Ovary (tissue), 7 donors: ENCODE measurements at regions not wholly inside any gene's neighbourhood (a gene's known extent, or its start where the extent isn't known, plus 50 kb on each side); places are given as distances from the start of the nearest gene placed in this dataset.
"Not testable (repeated sequence)": the region's sequence is repeated elsewhere in the genome, so short reads cannot be mapped to it uniquely, and the experiment has no call there.

Source experiments
- DNase-seq, 5 donors: peaks; one replicate each; pipeline ENCODE4 v3.0.0-alpha.2; 2019 to 2020
- H3K27ac ChIP-seq, 2 donors: fragments of 200-600 bp; one replicate each; pipeline versions ENCODE4 v1.5.1 to v1.8.0; 2019 to 2022
- H3K27me3 ChIP-seq: fragments of 200-600 bp; one replicate; pipeline ENCODE4 v1.8.0; 2022
- H3K36me3 ChIP-seq: fragments of 200-600 bp; sonication (generic); one replicate; pipeline ENCODE4 v1.5.1; 2019
- H3K4me1 ChIP-seq: one replicate; pipeline ENCODE4 v1.8.1; 2013; ENCODE audit warnings: mild to moderate bottlenecking, moderate library complexity; ENCODE audit not compliant: insufficient read depth
- H3K4me3 ChIP-seq: fragments of 200-600 bp; sonication (generic); one replicate; pipeline ENCODE4 v1.5.1; 2017
- H3K9me3 ChIP-seq, 2 donors: fragments of 200-600 bp in 1 of 2; sonication (generic) in 1 of 2; one replicate each; pipeline versions ENCODE4 v1.5.1 to v1.8.1; 2013 to 2019; ENCODE audit warnings: mild to moderate bottlenecking in 1 of 2, moderate library complexity in 1 of 2
- EP300 ChIP-seq: sonication (generic); formaldehyde crosslinking; IDR thresholded peaks from one replicate; pipeline ENCODE4 v1.6.1; 2017; ENCODE audit warnings: antibody characterized with exemption
- POLR2A ChIP-seq: fragments of 450-650 bp; IDR thresholded peaks from one replicate; pipeline ENCODE4 v1.6.1; 2017; ENCODE audit warnings: antibody characterized with exemption, mild to moderate bottlenecking, moderate library complexity
- WGBS, 3 donors: extraction: QIAGEN DNeasy Blood & Tissue Kit in 1 of 3; methylation state at CpG; one replicate each; pipeline versions ENCODE4 v1.1.5 to v1.1.7; 2013 to 2017; 5-methylcytosine and 5-hydroxymethylcytosine counted together
- intact Hi-C, 4 donors: fragments of 100-400 bp; cut with DNase I; formaldehyde crosslinking; loops; one replicate each; pipeline versions ENCODE4 v1.11.0 to v1.15.1; 2022 to 2023
- TF ChIP-seq, protein P1 (sequence below), 3 donors: fragments of 450-650 bp in 2 of 3; fragments of 200-600 bp in 1 of 3; IDR thresholded peaks; one replicate each; pipeline versions ENCODE4 v1.5.1 to v1.8.0; 2016 to 2022; ENCODE audit warnings: antibody characterized with exemption in 3 of 3, mild to moderate bottlenecking in 1 of 3
- donor health status: DM: no; HTN: no; CAD: no; lungs with moderate emphysema.
- donor health status: DM: no; HTN: no; CAD: no.
- donor health status: Bipolar disorder and iron deficiency.
- donor health status: DM: no; HTN: no; CAD: no.
- donor health status: DM: yes; HTN: yes; CAD: no.

DNA sequence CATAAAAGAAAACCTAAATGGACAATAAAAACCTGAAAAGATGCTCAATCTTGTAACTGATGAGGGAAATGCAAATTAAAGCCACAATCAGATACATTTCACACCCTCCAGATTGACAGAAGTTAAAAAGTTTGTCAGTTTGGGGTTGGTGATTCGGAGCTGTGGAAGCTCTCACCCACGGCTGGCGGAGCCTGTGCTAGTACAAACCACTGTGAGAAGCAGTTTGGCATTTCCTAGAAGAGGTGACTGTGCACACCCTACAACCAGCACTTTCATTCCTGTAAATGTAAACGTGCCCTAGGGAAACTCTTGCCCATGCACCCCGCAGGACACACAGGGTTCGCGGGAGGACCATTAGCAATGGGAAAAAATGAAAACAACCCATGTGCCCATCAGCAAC, 114.1 kb downstream of the BMS1 start:
- TF ChIP-seq, protein P1, sequence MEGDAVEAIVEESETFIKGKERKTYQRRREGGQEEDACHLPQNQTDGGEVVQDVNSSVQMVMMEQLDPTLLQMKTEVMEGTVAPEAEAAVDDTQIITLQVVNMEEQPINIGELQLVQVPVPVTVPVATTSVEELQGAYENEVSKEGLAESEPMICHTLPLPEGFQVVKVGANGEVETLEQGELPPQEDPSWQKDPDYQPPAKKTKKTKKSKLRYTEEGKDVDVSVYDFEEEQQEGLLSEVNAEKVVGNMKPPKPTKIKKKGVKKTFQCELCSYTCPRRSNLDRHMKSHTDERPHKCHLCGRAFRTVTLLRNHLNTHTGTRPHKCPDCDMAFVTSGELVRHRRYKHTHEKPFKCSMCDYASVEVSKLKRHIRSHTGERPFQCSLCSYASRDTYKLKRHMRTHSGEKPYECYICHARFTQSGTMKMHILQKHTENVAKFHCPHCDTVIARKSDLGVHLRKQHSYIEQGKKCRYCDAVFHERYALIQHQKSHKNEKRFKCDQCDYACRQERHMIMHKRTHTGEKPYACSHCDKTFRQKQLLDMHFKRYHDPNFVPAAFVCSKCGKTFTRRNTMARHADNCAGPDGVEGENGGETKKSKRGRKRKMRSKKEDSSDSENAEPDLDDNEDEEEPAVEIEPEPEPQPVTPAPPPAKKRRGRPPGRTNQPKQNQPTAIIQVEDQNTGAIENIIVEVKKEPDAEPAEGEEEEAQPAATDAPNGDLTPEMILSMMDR (IDR thresholded peaks at IDR 0.05) = no peak
- TF ChIP-seq POLR2A = no peak
- TF ChIP-seq EP300 = no peak
- Histone ChIP-seq H3K36me3 (no peaks in the 10 kb centered on the region), H3K27me3 (no peaks in the 10 kb centered on the region), H3K27ac (no peak overlapping the region), H3K4me1 (no peaks in the 10 kb centered on the region), H3K4me3 (no peak overlapping the region), H3K9me3 (peaks cover 0 to 9% of the 10 kb centered on the region in 2 donors)
- WGBS, 3 donors = 42 to 63% (median 63%) methylated on average over 7 of the region's 7 CpGs
- no peak for DNase-seq
- intact Hi-C loops = no loop called here

DNA sequence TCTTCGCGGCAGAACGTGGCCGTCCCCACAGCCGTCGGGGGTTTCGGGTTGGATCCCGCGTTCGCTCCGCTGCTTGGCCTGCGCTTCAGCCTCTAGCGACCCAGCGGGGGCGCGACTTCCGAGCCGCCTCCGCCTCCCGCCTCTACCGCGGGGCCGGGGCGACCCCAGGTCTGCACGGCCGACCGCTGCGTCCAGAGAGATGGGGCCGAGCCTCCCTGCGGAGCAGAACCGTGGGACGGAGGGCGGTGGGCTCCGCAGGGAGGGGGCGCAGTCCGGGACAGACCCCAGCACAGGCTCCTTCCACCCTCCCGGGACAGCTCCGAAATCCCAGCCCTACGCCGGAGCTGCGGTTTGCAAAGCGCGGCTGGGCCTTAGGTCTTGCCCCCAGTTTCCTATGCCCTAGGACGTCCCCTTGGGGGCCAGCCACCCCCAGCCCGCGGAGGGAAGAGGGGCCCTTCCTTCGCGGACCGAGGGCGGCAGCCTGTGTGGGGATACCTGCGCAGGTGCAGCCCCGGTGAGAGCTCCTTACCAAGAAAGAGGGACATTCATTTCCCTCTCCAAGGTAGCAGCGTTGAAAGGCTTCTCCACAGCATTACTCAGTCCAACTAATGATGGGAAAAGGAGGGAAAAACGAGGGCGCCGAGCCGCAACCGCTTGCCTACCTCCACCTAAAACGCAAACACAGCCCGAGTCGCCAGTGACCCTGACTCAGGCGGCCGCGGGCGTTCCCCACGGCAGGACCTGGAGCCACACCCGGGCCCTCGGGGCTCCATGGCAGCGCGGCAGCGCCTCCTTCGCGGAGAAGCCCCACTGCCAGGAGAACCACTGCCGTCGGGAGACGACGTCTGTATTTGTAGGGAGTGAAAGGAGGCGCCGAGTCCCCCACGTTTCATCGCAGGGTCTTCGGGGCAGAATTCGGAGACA, 115.7 kb downstream of the BMS1 start:
- H3K4me3 ChIP-seq = no peak overlapping the region
- intact Hi-C loops = no loop called here

DNA sequence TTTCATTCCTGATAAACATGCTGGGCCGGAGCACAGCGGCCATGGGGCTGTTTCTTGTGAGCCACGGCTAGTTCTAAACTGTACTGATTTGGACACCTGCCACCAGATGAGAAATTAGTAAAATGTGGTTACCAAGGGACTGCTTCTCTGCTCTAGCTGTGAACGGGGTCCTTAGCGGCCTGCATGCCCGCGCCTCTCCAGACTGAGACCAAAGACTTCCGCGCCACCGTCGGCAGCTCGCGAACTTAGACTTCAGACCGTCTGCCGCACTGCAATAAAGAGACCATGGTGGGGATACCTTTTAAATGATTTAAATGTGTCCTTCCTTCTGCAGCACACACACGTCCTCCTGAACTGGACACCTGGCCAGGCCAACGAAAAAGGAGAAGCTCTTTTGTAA, 116.4 kb downstream of the BMS1 start:
- 88 to 93% (median 89%) methylated on average over 17 of the region's 17 CpGs for WGBS, 3 donors
- intact Hi-C loops = no loop called here
- no peak for TF ChIP-seq EP300
- no peak for TF ChIP-seq POLR2A
- TF ChIP-seq, protein P1 (IDR thresholded peaks at IDR 0.05) = no peak
- no peaks in the 10 kb centered on the region for H3K36me3 ChIP-seq
- no peak overlapping the region for H3K27ac ChIP-seq
- H3K4me3 ChIP-seq = no peak overlapping the region
- peaks cover 0 to 9% of the 10 kb centered on the region in 2 donors for H3K9me3 ChIP-seq
- no peaks in the 10 kb centered on the region for H3K27me3 ChIP-seq
- no peak for DNase-seq
- H3K4me1 ChIP-seq = no peaks in the 10 kb centered on the region

More for the DNA sequence above, 115.7 kb downstream of the BMS1 start:
- DNase-seq = no peak
- Histone ChIP-seq H3K9me3 (peaks cover 0 to 9% of the 10 kb centered on the region in 2 donors), H3K4me1 (no peaks in the 10 kb centered on the region), H3K27ac (no peak overlapping the region), H3K36me3 (no peaks in the 10 kb centered on the region), H3K27me3 (no peaks in the 10 kb centered on the region)
- TF ChIP-seq, protein P1 (IDR thresholded peaks at IDR 0.05) = no peak
- TF ChIP-seq POLR2A (no peak), EP300 (no peak)
- WGBS, 3 donors = 9 to 17% (median 14%) methylated on average over 68 to 83 of the region's 83 CpGs

DNA sequence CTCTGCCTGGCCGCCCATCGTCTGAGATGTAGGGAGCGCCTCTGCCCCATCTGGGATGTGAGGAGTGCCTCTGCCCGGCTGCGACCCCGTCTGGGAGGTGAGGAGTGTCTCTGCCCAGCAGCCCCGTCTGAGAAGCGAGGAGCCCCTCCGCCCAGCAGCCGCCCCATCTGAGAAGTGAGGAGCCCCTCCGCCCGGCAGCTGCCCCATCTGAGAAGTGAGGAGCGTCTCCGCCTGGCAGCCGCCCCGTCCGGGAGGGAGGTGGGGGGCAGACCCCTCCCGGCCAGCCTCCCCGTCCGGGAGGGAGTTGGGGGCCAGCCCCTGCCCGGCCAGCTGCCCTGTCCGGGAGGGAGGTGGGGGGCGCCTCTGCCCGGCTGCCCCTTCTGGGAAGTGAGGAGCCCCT, 117.8 kb downstream of the BMS1 start:
- intact Hi-C loops, H3K36me3 ChIP-seq, H3K27me3 ChIP-seq, H3K4me1 ChIP-seq, DNase-seq, H3K27ac ChIP-seq, H3K4me3 ChIP-seq, H3K9me3 ChIP-seq: not testable (repeated sequence)
- 89 to 96% (median 94%) methylated on average over 12 to 24 of the region's 24 CpGs for WGBS, 3 donors

DNA sequence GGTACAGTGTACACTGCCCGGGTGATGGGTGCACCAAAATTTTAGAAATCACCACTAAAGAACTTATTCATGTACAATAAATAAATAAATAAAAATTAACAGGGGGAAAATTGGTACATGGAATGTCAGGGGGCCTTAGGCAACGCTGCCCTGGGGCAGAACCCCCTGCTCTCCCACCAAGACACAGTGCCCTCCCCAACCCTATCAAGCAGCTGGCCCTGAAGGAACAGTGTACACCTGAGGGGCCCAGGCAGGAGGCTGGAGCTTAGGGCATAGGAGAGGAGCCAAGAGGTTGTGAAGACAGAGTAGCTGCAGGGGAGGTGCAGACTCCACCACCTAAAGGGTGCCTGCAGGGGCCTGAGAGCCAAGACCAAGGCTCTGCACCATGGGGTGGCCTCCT, 128.8 kb downstream of the BMS1 start:
- Histone ChIP-seq H3K27ac (no peak overlapping the region), H3K4me3 (no peak overlapping the region), H3K9me3 (no peaks in the 10 kb centered on the region), H3K36me3 (no peaks in the 10 kb centered on the region), H3K4me1 (no peaks in the 10 kb centered on the region), H3K27me3 (no peaks in the 10 kb centered on the region)
- intact Hi-C loops = no loop called here
- TF ChIP-seq, protein P1 (IDR thresholded peaks at IDR 0.05) = no peak
- TF ChIP-seq EP300 (no peak), POLR2A (no peak)
- WGBS, 3 donors = 70 to 86% (median 72%) methylated on average over 2 of the region's 2 CpGs
- DNase-seq = no peak
